22Rv1 (cell line): ENCODE measurements at regions not wholly inside any gene's neighbourhood (a gene's known extent, or its start where the extent isn't known, plus 50 kb on each side); places are given as distances from the start of the nearest gene placed in this dataset.

ENCODE experiments used
- ZFX ChIP-seq: fragments of 450-650 bp; IDR thresholded peaks from 2 replicates; pipeline ENCODE4 v1.6.1; 2017; ENCODE audit warnings: antibody characterized with exemption, borderline replicate concordance
- TF ChIP-seq, protein P1 (sequence below): fragments of 450-650 bp; IDR thresholded peaks from 2 replicates; pipeline ENCODE4 v1.5.1; 2017; ENCODE audit warnings: mild to moderate bottlenecking

DNA sequence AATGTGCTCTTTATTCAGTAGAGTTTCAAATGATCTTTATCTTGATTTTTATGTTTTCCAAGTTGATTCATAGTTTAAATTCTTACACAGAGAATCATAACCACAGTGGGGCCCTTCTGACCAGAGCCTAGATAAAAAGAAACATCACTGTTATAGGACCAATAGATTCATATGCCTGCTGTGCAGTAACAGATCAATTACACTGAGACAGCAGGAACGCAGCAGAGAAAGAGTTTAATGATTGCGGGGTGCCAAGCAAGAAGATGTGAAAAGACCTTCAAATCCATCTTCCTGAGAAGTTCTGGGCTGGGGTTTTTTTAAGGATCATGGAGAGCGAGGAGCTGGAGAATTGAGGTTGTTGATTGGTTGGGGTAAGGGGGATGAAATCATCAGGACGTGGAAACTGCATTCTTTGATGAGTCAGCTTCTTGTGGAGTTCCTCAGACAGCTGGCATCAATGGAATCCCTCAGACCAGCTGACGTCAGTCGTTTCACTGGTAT, 346.6 kb downstream of the TBC1D4 start:
- TF ChIP-seq, protein P1, sequence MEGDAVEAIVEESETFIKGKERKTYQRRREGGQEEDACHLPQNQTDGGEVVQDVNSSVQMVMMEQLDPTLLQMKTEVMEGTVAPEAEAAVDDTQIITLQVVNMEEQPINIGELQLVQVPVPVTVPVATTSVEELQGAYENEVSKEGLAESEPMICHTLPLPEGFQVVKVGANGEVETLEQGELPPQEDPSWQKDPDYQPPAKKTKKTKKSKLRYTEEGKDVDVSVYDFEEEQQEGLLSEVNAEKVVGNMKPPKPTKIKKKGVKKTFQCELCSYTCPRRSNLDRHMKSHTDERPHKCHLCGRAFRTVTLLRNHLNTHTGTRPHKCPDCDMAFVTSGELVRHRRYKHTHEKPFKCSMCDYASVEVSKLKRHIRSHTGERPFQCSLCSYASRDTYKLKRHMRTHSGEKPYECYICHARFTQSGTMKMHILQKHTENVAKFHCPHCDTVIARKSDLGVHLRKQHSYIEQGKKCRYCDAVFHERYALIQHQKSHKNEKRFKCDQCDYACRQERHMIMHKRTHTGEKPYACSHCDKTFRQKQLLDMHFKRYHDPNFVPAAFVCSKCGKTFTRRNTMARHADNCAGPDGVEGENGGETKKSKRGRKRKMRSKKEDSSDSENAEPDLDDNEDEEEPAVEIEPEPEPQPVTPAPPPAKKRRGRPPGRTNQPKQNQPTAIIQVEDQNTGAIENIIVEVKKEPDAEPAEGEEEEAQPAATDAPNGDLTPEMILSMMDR, result no peak
- no peak for TF ChIP-seq ZFX
